NCI-H524 treated with DMSO at 0.1 percent for 48 hours (cell line): ENCODE measurements at regions not wholly inside any gene's neighbourhood (a gene's known extent, or its start where the extent isn't known, plus 50 kb on each side); places are given as distances from the start of the nearest gene placed in this dataset.
"Not testable (repeated sequence)": the region's sequence is repeated elsewhere in the genome, so short reads cannot be mapped to it uniquely, and the experiment has no call there.

Source experiments
- DNase-seq: peaks from one replicate; lab custom pipeline; 2025; lab: John Stamatoyannopoulos, UW

- not testable (repeated sequence) for DNase-seq
These were observed 62.8 kb downstream of the ARHGAP11B start for GRCh38 chr15:30688684-30689083.

- not testable (repeated sequence) for DNase-seq
These were observed 64.2 kb downstream of the ARHGAP11B start for GRCh38 chr15:30690153-30690552.

DNA sequence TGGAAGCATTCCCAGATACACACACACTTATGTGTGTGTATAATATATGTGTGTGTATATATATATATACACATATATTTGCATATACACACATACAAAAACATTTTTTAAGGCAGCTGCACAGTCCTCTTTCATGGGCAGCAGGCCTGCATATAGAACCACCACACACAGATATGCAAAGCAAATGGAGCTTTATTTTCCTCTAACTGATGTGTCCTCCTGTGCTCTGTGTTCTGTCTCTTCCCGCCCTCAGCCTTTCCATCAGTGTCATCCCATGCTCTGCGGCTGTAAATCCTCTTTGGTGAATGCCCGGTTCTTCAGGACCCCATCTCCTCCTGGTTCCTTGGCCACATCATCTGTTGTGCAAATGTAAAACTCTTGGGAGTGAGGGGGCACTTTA is 69.9 kb downstream of the ARHGAP11B start:
- DNase-seq, result not testable (repeated sequence)

DNA sequence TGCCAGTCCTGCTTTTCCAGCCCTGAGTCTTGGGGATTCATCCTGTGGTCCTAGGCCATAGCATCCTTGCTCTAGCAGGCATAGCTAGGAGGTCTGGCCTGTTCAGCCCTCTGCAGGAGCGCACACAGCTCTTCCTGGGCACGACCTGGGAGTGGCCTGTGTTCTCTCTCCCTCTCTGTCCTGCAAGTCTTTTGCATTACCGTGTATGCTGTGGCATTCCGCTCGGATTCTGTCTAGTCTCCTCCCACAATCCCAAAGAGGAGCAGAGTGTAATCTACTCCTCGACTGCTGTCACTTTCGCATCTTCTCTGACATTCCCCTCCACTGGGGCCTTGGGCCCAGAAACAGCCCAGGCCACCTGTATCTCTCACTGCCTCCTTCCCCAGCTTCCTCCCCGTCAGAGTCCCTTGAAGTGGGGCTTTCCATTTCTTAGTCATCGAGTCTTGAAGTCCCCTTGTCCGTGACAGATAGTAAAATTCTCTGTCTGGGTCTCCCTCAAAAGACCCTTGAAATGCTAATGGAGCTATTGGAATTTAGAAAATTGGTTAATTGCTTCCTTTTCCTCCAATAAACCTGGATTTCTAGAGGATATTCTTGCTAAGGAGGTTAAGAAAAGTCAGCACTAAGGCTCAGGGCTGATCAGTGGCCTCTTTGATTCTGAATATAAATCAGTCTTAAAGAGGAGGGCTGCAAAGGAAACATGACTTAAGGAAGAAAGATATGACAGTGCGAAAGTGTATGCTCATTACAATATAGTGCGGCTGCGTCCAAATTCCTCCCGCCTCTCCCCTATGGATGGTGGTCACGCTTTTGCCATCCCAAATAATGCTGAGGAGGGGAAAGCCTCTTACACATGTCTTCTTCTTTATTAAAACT is 70.7 kb downstream of the ARHGAP11B start:
- not testable (repeated sequence) for DNase-seq

- DNase-seq, result not testable (repeated sequence)
These were observed 71.4 kb downstream of the ARHGAP11B start for GRCh38 chr15:30697315-30697685.

DNA sequence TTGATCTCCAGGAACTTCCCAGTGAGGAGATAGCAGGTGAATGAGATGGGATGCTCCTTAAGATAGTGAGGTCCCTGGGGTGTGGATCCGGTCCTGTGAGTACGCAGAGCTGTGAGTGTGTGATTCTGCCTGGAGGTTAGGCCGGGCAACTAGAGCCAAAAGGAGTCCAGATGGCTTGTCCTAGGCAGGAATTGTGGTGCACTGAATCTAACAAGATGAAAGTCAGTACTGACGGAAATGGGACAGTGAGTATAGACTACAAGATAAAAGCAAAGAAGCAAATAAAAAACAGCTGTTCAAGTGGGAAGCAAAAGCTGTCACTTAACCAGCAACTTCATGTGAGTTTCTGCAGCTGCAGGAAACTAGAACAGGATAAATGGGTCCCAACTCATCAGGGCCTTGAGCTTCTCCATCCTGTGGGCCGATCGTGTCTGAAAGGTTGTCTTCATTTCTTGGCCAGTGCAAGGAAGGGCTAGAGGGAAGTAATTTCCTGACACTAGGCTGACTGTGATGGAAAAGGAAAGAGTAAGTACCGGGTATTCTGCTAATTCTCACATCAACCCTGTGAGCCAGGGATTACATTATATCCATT is 74.2 kb downstream of the ARHGAP11B start:
- DNase-seq, result not testable (repeated sequence)

- not testable (repeated sequence) for DNase-seq
These were observed 82.2 kb downstream of the ARHGAP11B start for GRCh38 chr15:30707976-30708685.

DNA sequence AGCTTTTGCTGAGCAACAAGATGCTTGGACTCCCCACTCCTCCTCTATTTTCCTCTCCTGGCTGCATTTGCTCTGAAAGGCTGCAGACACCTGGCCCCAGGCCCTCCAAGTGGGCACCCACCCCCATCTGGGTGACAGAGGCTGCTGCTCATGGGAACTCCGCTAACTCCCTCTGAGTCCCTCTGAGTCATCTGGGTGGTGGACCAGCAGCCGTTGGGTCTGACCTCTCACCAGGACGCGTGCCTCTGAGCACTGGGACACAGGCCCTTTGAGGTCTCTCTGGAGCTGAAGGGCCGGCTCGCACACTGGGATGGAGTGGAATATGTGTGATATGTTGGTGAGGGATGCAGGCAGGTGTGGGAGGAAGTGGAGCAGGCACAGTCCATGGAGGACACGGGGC is 82.9 kb downstream of the ARHGAP11B start:
- not testable (repeated sequence) for DNase-seq

DNA sequence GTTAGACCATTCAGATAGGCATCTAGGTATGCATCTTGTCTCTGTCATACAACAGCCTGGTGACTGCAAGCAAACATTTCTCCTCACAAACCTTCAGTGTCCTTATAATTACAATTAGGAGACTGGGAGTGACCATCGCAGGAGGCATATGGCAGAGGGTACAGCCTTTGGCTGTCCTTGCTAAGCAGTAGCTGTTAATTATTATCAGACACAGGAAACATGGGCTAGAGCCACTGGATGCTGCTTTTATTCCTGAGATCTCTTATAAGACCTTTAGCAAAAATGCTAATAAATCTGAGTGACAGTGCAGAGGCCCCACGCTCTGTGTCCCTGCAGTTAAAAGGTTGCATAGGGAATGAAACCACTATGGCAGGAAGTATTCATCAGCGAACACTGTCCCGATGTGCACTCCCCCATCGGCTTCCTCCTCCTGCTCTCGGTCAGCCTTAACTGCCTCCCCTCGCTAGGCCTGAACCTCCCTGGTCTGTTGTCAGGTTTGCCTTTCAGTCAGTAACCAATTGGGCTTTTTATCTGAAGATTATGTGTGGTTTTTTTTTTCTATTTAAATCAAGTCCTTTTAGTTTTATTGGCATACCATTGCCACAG is 92.2 kb downstream of the ARHGAP11B start:
- not testable (repeated sequence) for DNase-seq

DNA sequence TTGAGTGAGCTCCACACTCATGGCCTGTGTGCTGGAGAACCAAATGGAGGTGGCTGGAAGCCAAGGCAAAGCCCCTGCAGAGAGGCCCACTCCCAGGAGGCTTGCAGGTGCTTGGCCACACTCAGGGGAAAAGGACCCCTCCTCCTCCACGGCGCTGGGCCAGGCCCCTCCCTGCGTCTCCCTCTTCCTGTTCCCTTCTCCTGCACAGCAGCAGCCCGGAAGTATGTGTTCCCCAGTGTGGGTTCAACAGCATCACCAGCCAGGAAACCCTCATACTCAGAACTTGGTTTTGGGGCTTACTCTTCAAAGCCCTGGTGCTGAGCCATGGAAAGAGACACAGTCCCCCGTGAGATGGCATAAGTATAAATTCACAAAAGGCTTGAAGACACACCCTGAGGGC is 93.4 kb downstream of the ARHGAP11B start:
- not testable (repeated sequence) for DNase-seq

DNA sequence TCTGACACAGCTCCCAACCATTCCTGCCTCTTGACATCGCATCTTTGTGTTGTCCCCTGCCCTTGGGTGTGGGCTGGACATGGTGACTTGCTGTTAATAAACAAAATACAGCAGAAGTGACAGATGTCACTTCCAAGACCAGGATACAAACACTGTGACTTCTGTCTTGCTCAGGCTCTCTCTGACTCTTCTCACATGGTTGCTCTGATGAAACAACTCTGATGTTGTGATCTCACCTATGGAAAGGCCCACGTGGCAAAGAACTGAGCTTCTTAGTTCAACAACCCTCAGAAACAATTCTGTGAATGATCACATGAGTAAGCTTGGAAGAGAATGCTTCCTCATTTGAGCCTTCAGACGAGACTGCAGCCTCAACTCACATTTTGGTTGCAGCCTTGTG is 94.9 kb downstream of the ARHGAP11B start:
- not testable (repeated sequence) for DNase-seq

DNA sequence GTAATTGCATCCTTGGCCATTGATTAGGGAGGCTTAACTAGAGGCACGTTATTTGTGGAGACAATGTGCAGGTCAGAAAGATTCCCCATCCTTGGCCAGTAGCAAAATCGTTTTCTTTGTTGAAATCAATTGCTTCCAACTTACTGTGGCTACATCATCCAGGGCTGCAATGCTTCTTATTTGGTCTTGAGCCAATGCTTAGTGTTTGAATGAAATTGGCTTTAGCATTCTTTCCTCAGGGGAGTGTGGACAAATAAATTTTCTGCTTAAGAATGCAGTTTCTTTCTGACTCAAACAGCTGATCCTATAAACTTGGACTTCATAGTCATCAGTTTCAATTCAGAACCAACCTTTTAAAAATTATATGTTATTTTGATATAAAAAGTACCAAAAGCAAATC is 95.6 kb downstream of the ARHGAP11B start:
- not testable (repeated sequence) for DNase-seq

GRCh38 chr15:30723540-30724175 is 97.7 kb downstream of the ARHGAP11B start:
- DNase-seq, result not testable (repeated sequence)

GRCh38 chr15:30729880-30730590 is 104.1 kb downstream of the ARHGAP11B start:
- DNase-seq, result not testable (repeated sequence)

GRCh38 chr15:30730633-30731032 is 104.7 kb downstream of the ARHGAP11B start:
- not testable (repeated sequence) for DNase-seq

GRCh38 chr15:30732100-30732499 is 106.2 kb downstream of the ARHGAP11B start:
- not testable (repeated sequence) for DNase-seq

- not testable (repeated sequence) for DNase-seq
These were observed 110.1 kb downstream of the ARHGAP11B start for GRCh38 chr15:30735884-30736564.

GRCh38 chr15:30742796-30743195 is 116.9 kb downstream of the ARHGAP11B start:
- DNase-seq, result not testable (repeated sequence)

GRCh38 chr15:30749048-30749447 is 123.1 kb downstream of the ARHGAP11B start:
- not testable (repeated sequence) for DNase-seq

DNA sequence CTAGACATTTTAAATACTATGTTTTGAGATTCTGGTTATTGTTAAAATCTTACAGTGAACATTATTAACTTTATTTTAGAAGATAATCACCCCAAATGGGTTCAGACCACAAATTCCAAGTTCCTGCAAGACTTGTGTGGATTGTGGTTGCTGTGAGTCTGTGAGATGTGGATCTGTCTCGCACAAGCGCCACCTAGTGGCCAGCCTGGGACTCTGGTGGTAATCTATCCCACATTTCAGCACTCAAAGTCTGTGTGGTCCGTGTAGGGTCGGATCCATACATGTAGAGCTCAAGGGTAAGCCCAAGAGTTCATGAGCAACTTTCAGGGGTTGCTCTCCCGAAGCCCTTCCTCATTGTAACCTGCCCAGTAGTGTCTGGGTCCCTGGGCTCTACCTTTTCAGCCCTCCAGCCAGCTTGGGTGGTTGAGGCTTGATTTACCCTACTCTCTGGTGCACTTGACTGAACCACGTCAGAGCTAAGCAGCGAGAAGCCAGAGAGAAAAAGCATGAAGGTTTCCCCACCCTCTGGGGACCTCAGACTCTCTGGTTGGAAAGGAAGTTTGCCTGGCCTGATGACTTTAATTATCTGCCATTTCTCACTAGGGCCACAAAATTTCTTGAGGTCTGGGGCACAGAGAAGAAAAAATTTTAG is 129.2 kb downstream of the ARHGAP11B start:
- not testable (repeated sequence) for DNase-seq
